ENCODE measurements at regions not wholly inside any gene's neighbourhood (a gene's known extent, or its start where the extent isn't known, plus 50 kb on each side); places are given as distances from the start of the nearest gene placed in this dataset.

- ATAC-seq (ENCODE audit: low FRiP score) (no peak), DNase-seq (ENCODE audit: low spot score) (no peak)
- TF ChIP-seq CTCF (IDR thresholded peaks at IDR 0.05) = no peak
Observed at GRCh38 chrX:14411326-14411725, 118.0 kb upstream of the GLRA2 start.

GRCh38 chrX:14409341-14409740 is 120.0 kb upstream of the GLRA2 start:
- ATAC-seq (ENCODE audit: low FRiP score) (no peak), DNase-seq (ENCODE audit: low spot score) (no peak)
- no peak for TF ChIP-seq CTCF (IDR thresholded peaks at IDR 0.05)

- ATAC-seq (ENCODE audit: low FRiP score) = no peak
- no peak for TF ChIP-seq CTCF (IDR thresholded peaks at IDR 0.05)
- no peak for DNase-seq (ENCODE audit: low spot score)
Observed at GRCh38 chrX:14406225-14406624, 123.1 kb upstream of the GLRA2 start.

GRCh38 chrX:14398725-14399124 is 130.6 kb upstream of the GLRA2 start:
- no peak for TF ChIP-seq CTCF (IDR thresholded peaks at IDR 0.05)
- DNase-seq (ENCODE audit: low spot score) (no peak), ATAC-seq (ENCODE audit: low FRiP score) (no peak)

- ATAC-seq (ENCODE audit: low FRiP score) (no peak), DNase-seq (ENCODE audit: low spot score) (no peak)
- TF ChIP-seq CTCF (IDR thresholded peaks at IDR 0.05) = no peak
Observed at GRCh38 chrX:14389682-14390081, 139.7 kb upstream of the GLRA2 start.

- TF ChIP-seq CTCF (IDR thresholded peaks at IDR 0.05) = no peak
- ATAC-seq (ENCODE audit: low FRiP score) (no peak), DNase-seq (ENCODE audit: low spot score) (no peak)
Observed at GRCh38 chrX:14386981-14387380, 142.4 kb upstream of the GLRA2 start.

- TF ChIP-seq CTCF (IDR thresholded peaks at IDR 0.05) = no peak
- ATAC-seq (ENCODE audit: low FRiP score) (no peak), DNase-seq (ENCODE audit: low spot score) (no peak)
Observed at GRCh38 chrX:14380044-14380443, 149.3 kb upstream of the GLRA2 start.

Data from omental fat pad (tissue), 3 donors.